Sigmoid colon (tissue), 6 donors: ENCODE measurements at regions not wholly inside any gene's neighbourhood (a gene's known extent, or its start where the extent isn't known, plus 50 kb on each side); places are given as distances from the start of the nearest gene placed in this dataset.

Experiments used
- DNase-seq: peaks from one replicate; pipeline ENCODE4 v3.0.0-alpha.2; 2019
- H3K27ac ChIP-seq, 4 donors: fragments of 200-600 bp; sonication (generic); one replicate each; pipeline ENCODE4 v1.5.1; 2016 to 2019; ENCODE audit warnings: mild to moderate bottlenecking in 1 of 4
- H3K27me3 ChIP-seq, 3 donors: fragments of 200-600 bp; sonication (generic); one replicate each; pipeline ENCODE4 v1.5.1; 2019; ENCODE audit warnings: mild to moderate bottlenecking in 1 of 3
- H3K36me3 ChIP-seq, 4 donors: fragments of 200-600 bp; sonication (generic); one replicate each; pipeline ENCODE4 v1.5.1; 2016 to 2019
- H3K4me1 ChIP-seq, 4 donors: fragments of 200-600 bp; sonication (generic); one replicate each; pipeline ENCODE4 v1.5.1; 2017 to 2019
- H3K4me3 ChIP-seq, 4 donors: fragments of 200-600 bp; sonication (generic); one replicate each; pipeline ENCODE4 v1.5.1; 2017 to 2019; ENCODE audit warnings: mild to moderate bottlenecking in 2 of 4, moderate library complexity in 1 of 4
- H3K9me3 ChIP-seq, 4 donors: fragments of 200-600 bp in 3 of 4; sonication (generic) in 3 of 4; one replicate each; pipeline versions ENCODE4 v1.5.1 to v1.6.1; 2013 to 2019
- CTCF ChIP-seq, 4 experiments: fragments of 450-650 bp in 3 of 4; fragments of 200-600 bp in 1 of 4; IDR thresholded peaks; one replicate each; pipeline ENCODE4 v1.5.1; 2016 to 2019; ENCODE audit warnings: antibody characterized with exemption in 4 of 4, mild to moderate bottlenecking in 3 of 4, moderate library complexity in 2 of 4
- EP300 ChIP-seq, 4 donors: sonication (generic); formaldehyde crosslinking; IDR thresholded peaks; one replicate each; pipeline ENCODE4 v1.6.1; 2017; ENCODE audit warnings: antibody characterized with exemption in 4 of 4
- POLR2A ChIP-seq, 2 donors: fragments of 450-650 bp; IDR thresholded peaks; one replicate each; pipeline ENCODE4 v1.6.1; 2016; ENCODE audit warnings: antibody characterized with exemption in 2 of 2, mild to moderate bottlenecking in 2 of 2, moderate library complexity in 2 of 2
- POLR2AphosphoS5 ChIP-seq, 4 donors: sonication (generic); formaldehyde crosslinking; IDR thresholded peaks; one replicate each; pipeline ENCODE4 v1.6.1; 2017; ENCODE audit warnings: antibody characterized with exemption in 4 of 4
- WGBS, 2 donors: extraction: QIAGEN DNeasy Blood & Tissue Kit; methylation state at CpG; one replicate each; pipeline ENCODE4 v1.1.7; 2013; 5-methylcytosine and 5-hydroxymethylcytosine counted together
- intact Hi-C: fragments of 100-400 bp; cut with DNase I; formaldehyde crosslinking; loops from one replicate; pipeline ENCODE4 v1.15.1; 2023
- donor health status: healthy with polysubstance abuse.
- donor health status: healthy.

GRCh38 chr3:120544361-120544760 lies 51.8 kb upstream of the NDUFB4 start:
- no peaks in the 10 kb centered on the region for H3K4me1 ChIP-seq
- no peak overlapping the region for H3K27ac ChIP-seq
- no peaks in the 10 kb centered on the region for H3K36me3 ChIP-seq
- intact Hi-C loops: no loop called here
- no peak overlapping the region for H3K4me3 ChIP-seq
- peaks cover 0 to 8% (median 0%) of the 10 kb centered on the region in 4 donors for H3K9me3 ChIP-seq
- H3K27me3 ChIP-seq: no peaks in the 10 kb centered on the region
- TF ChIP-seq POLR2A (IDR thresholded peaks at IDR 0.05) (no peak), EP300 (IDR thresholded peaks at IDR 0.05) (no peak), CTCF (IDR thresholded peaks at IDR 0.05) (no peak), POLR2AphosphoS5 (IDR thresholded peaks at IDR 0.05) (no peak)
- no peak for DNase-seq
- 86 to 95% methylated on average over 2 of the region's 2 CpGs for WGBS, 2 donors

- DNase-seq: no peak
- 12 to 60% methylated on average over 3 of the region's 3 CpGs for WGBS, 2 donors
- intact Hi-C loops: no loop called here
- Histone ChIP-seq H3K4me1 (no peaks in the 10 kb centered on the region), H3K36me3 (no peaks in the 10 kb centered on the region), H3K9me3 (peaks cover 0 to 4% (median 0%) of the 10 kb centered on the region in 4 donors), H3K27me3 (no peaks in the 10 kb centered on the region), H3K27ac (no peak overlapping the region), H3K4me3 (no peak overlapping the region)
- TF ChIP-seq POLR2AphosphoS5 (IDR thresholded peaks at IDR 0.05) (no peak), CTCF (IDR thresholded peaks at IDR 0.05) (no peak), POLR2A (IDR thresholded peaks at IDR 0.05) (no peak), EP300 (IDR thresholded peaks at IDR 0.05) (no peak)
Observed at GRCh38 chr3:120536642-120537041, 59.5 kb upstream of the NDUFB4 start.

GRCh38 chr3:120532969-120533368 lies 63.2 kb upstream of the NDUFB4 start:
- Histone ChIP-seq H3K27me3 (no peaks in the 10 kb centered on the region), H3K36me3 (no peaks in the 10 kb centered on the region), H3K4me1 (no peaks in the 10 kb centered on the region), H3K4me3 (no peak overlapping the region), H3K27ac (no peak overlapping the region), H3K9me3 (no peaks in the 10 kb centered on the region)
- TF ChIP-seq POLR2A (IDR thresholded peaks at IDR 0.05): no peak
- no peak for TF ChIP-seq EP300 (IDR thresholded peaks at IDR 0.05)
- TF ChIP-seq CTCF (IDR thresholded peaks at IDR 0.05): no peak
- TF ChIP-seq POLR2AphosphoS5 (IDR thresholded peaks at IDR 0.05): no peak
- intact Hi-C loops: no loop called here
- WGBS, 2 donors: 77 to 78% methylated on average over 2 of the region's 2 CpGs
- no peak for DNase-seq

GRCh38 chr3:120528163-120528562 lies 68.0 kb upstream of the NDUFB4 start:
- Histone ChIP-seq H3K27me3 (no peaks in the 10 kb centered on the region), H3K9me3 (no peaks in the 10 kb centered on the region), H3K4me3 (no peak overlapping the region), H3K36me3 (no peaks in the 10 kb centered on the region), H3K27ac (no peak overlapping the region), H3K4me1 (no peaks in the 10 kb centered on the region)
- TF ChIP-seq EP300 (IDR thresholded peaks at IDR 0.05) (no peak), POLR2AphosphoS5 (IDR thresholded peaks at IDR 0.05) (no peak), POLR2A (IDR thresholded peaks at IDR 0.05) (no peak), CTCF (IDR thresholded peaks at IDR 0.05) (no peak)
- no peak for DNase-seq
- intact Hi-C loops: no loop called here
- 87 to 91% methylated on average over 6 of the region's 6 CpGs for WGBS, 2 donors
